ENCODE measurements at regions not wholly inside any gene's neighbourhood (a gene's known extent, or its start where the extent isn't known, plus 50 kb on each side); places are given as distances from the start of the nearest gene placed in this dataset.
"Not testable (repeated sequence)": the region's sequence is repeated elsewhere in the genome, so short reads cannot be mapped to it uniquely, and the experiment has no call there.

DNA sequence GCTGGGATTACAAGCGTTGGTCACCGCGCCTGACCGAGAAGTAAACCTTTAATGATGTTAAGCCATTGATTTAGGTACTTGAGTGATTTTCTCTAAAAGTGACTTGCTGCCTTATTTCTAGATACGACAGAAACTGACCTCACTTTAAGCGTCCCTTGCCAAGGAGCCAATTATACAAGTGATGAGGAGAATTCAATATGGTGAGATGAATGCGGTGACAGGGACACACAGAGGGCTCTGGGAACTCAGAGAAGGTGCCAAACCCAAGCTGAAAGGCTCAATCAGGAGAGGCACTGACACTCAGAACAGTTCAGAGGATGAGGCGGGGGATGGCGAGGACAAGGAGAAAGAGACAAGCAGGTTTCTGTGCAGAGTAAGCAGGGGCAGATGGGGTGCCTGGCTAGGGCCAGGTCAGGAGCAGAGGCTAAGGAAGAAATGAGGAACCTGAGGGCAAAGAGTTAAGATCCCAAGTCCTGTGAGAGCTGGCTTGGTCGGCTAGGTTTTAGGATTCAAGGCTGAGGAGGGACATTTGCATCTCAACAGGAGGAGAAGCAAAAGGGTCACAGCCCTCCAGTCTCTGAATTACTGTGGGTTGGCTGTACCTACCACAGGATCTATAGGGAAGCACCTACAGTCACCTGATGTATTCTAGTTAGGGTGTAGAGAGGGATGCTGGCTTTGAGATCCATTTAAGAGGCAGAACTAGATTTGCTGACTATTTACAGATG is 83.2 kb upstream of the USP24 start:
- no peak for DNase-seq

DNA sequence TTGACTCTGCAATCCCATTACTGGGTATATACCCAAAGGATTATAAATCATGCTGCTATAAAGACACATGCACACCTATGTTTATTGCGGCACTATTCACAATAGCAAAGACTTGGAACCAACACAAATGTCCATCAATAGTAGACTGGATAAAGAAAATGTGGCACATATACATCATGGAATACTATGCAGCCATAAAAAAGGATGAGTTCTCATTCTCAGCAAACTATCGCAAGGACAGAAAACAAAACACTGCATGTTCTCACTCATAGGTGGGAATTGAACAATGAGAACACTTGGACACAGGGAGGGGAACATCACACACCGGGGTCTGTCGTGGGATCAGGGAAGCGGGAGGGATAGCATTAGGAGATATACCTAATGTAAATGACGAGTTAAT is 81.1 kb upstream of the USP24 start:
- not testable (repeated sequence) for DNase-seq

DNA sequence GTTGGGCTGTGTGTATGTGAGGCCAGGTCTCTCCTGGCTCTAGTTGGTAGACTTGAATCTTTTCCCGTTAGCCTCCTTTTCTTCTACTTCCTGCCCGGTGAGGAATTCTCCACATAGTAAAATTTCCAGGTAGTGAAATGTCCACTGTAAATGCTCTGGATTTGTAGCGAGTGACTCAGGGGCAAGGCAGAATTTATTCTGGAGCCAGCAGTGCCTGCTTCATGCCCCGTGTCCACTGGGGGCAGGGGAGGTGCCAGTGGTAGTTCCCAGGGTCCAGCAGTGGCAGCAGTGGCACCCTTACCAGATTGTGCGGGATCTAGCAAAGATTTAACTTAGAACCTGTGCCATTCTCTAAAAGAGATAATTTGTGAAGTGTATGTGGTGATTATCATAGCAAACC is 74.5 kb upstream of the USP24 start:
- DNase-seq: no peak

DNA sequence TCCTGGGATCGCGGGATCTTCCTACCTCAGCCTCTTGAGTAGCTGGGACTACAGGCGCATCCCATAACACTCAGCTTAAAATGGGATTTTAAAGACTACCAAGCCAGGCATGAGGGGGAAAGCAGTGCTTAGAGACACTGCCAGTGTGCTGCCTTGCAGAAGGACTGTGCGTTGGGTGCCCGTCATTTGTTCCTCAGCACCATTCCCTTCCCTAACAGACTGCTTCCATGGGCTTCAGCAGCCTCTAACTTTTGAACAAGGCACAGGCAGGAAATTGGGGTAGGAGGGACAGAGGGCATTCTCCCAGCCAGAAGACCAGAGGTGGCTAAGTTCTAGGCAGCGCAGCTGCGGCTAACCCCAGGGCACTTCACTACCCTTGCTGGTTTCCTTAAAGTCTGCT is 73.9 kb upstream of the USP24 start:
- DNase-seq: no peak

DNA sequence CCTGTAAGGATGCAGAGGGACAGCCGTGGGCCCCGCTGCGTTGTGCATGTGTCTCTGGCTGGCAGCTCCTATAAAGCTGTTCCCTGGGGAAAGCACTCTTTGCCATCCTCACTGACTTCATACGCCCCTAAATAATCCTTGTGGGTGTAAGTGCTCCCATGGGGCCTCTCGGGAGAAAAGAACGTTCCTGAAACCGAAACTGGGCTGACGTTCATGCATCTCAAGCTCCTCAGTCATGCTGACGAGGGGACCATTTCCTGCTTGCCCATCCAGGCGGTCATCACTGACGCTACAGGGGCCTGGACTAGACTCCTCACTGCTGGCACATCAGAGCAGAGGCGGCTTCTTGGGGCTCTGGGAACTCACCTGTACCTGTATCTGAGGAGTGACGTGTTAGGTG is 73.1 kb upstream of the USP24 start:
- DNase-seq: no peak

DNA sequence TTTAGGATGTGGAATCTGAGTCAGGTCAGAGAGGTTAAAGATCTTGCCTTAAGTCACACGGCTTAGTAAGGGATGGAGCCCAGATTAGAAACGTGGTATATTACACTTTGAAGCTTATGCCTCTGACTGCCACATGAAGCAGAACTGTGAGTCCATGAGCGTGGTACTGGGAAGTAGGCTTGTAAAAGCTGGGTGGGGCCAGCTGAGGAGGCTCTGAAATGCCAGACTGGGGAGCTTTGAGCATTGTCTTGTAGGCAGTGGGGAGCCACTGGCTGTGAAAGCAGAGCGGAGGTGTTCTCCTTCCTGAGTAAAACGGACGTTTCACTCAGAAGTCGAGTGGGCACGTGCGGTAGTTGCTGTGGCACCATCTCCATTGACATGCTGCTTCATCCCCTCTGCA is 72.6 kb upstream of the USP24 start:
- no peak for DNase-seq

DNA sequence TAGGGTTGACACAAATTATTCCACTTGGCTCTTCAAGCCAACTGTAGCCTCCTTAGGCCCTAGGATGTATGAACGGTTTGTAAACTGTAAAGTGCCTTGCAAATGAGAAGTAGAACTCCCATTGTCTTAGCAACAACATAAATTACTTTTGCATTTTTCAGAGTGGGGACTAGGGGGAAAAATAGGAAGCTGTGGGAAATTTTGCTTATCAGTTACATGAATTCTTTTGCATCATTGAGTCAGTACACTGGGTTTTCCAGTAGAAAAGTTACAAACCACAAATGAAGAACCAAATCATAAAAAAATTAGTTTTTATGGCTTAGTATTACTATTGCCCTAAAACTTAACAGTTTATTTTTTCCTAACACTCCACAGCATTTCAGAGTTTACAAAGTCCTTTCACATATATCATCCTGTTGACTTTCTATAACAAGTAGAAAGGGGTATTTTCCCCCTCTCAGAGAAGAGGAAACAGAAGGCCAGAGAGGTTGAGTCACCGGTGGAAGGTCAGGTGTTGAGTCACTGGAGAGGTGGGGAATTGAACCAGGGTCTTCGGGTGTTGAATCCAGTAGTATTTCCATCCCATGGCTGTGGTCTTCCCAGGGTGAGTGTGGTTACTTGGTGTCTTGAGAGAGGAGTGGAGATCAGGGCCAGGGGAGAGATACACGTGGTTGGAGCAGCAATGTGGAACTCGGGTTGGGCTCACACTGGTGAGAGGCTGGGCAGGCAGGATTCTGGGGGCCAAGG is 71.9 kb upstream of the USP24 start:
- DNase-seq: no peak

DNA sequence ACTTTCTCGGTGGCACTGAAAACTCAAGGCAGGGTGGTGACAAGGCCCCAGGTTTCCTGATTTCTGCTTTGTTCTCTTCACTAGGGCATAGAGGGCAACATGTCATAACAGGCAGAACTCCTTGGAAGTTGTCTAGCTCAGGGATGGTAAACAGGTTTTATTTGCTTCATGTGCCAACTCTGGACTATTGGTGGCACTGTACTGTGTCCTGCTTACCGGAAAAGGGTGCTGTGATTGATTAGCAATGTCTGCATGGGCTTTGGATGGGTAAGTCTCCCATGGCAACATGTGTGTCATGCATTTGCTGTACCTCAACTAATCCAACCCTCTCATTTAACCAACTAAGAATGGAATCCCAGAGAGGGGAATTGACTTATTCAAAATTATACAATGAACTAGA is 70.7 kb upstream of the USP24 start:
- no peak for DNase-seq

DNA sequence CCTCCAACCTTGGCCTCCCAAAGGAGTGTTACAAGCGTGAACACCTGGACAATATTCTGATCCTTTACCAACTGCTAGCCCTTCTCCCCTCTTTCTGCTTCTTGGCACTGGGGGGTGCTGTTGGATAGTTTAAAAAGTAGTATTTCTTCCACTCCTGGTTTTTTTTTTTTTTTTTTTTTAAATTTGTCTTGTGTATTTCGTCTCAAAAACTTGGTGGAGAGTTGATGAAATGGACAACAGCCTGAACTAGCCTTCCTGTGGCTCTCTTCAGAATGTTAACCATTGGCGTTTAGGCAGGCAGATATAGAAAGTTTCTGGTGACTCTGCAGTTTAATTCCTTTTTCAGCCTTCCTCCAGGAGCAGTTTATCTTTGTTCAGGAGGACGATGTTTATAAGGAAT is 69.7 kb upstream of the USP24 start:
- no peak for DNase-seq

DNA sequence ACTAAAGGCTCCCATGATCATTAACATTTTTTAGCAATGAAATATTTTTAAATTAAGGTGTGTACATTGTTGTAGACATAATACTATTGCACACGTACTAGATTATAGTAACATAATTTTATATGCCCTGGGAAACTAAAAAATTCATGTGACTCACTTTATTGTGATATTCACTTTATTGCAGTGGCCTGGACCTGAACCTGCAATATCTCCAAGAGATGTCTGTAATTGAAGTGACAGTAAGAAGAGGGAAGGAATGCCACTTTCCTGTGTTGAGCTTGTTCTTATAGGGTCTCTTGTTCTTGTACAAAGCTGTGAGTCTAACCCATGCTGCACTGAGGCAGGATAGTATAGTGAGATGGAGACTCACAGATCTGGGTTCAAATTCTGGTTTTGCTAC is 66.9 kb upstream of the USP24 start:
- DNase-seq: no peak

DNA sequence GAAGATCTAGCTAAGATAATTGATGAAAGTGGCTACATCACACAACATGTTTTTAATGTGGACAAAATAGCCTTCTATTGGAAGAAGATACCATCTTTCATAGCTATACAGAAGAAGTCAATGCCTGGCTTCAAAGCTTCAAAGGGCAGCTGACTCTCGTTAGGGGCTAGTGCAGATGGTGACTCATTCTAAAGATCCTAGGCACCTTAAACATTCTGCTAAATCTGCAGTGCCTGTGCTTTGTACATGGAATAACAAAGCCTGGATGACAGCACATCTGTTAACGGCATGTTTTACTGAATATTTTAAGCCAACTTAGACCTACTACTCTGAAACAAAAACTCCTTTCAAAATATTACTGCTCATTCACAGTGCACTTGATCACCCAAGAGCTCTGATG is 65.6 kb upstream of the USP24 start:
- DNase-seq: no peak

DNA sequence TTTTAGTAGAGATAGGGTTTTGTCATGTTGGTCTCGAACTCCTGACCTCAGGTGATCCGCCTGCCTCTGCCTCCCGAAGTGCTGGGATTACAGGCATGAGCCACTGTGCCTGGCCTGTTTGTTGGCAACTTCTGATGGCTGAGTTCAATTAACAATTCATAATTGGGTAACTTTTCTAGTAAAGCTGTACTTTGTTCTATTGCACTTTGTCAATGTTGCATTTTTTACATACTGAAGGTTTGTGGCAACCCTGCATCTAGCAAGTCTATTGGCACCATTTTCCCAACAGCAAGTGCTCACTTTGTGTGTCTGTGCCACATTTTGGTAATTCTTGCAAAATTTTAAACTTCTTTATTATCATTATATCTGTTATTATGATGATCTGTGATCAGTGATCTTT is 64.5 kb upstream of the USP24 start:
- no peak for DNase-seq

DNA sequence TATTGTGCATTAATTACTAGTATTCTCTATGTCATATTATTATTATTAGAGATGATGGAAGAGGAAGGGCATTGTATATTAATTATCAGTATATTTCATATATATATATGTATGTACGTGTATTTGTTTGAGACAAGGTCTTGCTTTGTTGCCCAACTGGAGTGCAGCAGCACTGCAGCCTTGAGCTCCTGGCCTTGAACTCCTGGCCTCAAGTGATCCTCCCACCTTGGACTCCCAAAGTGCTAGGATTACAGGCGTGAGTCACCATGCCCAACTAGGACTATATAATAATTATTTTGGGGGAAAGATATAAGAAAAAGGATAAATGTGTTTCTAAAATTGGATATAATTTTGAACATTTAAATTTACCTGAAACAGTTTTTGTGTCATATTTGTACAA is 63.2 kb upstream of the USP24 start:
- no peak for DNase-seq

DNA sequence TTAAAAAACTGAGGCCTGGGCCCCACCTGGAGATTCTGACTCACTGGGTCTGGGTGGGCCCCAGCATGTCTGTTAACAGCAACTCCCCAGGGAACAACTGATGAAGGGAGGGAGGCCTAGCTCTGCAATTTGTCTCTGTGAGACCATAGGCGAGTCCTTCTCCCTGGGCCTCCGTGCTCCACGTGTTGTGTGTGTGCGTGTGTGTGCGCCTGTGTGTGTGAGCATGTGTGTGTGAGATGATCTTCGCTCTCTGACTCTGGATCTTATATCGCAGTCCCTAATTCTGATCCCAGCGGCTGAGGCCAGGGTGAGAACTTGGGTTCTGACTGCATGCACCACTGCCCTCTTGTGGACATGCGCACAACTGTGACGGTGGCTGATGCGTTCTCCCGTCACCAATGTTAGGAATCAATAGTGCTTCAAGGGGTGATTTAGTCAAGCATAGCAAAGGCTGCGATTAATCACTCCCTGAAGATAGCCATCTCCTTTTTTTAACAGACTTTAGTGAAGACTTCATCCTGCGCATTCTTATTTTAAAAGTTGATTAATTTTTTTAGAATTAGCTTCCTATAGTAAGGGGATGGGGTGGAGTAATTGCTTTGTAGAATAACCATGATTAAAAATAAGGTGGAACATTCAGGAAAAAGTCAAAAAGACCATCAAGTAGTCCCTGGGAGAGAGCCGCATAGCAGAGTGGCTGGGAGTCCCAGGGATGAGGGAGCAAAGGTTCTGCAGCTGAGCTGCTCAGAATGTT is 62.4 kb upstream of the USP24 start:
- peak; percentile 82 for DNase-seq

DNA sequence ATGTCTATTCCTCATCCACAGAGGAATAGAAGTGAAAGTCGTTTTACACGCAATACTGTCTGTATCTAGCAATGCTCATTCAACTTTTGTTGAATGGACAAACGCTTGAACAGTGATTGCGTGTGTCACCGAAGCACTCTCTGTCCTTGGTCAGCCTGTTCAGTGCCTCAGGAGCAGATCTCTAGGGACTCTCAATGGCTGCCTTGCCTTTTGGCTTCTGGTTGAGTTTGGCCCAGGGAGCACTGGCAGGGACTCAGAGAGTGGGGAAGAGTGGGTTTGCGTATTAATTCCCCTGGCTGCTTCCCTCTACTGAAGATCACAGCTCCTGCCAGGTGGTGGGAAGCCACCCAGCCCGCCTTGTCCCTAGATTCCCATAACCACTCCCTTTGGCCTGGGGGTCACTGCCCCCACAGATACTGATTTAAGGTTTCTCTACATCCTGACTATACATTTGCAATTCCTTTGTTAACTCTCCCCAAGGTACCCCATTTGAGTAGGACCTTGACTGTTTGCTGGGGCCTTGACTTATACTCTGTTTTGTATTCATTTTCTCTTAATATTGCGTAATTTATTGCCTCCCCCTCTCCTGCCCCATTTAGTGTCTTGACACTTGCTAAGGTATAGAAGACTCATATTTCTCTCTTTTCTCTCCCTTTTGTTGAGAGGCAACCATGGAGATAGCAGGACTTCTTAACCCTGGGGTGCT is 61.7 kb upstream of the USP24 start:
- DNase-seq: no peak

DNA sequence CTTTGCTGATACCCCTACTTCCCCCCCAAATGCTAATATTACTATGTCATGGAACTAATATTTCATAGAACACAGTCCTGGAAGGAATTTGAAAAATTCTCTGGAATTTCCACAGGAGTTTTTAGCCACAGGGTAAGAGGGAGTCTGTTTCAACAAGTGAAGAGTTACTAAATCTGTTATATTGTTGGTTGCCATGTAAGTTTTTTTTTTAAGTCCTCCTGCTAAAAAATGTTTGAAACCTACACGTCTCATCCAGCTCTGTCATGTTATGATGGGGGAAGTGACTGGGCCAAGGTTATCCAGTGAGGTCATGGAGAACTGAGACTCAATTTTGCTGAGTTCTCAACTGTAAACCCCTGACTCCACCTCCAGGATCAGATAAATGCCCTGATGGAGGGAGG is 60.8 kb upstream of the USP24 start:
- no peak for DNase-seq

DNA sequence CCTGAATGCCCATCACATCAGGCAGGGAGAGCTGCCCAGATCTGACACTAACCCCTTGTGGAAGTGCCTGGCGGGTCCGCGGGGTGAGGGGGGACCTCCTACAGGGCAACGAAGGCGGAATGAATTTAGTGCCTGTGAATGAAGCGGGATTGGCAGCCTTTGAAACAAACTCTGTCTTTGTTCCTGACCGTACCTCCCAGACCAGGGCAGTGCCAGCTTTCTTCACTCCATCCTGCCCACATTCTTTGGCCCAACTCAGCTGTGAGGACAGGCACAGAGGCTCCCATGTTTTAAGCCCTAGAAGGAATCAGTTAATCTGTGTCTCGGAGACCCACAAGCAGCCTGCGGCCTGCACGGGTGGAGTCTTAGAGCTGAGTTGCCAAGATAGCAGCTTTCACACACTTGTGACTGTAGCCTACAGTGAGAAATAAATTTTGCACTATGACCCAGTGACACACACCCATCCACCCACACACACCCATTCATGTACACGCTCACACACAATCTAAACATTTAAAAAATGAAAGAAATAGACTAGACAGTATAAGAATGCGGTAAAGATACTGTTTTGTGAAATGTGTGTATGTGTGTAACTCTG is 60.1 kb upstream of the USP24 start:
- DNase-seq: no peak

DNA sequence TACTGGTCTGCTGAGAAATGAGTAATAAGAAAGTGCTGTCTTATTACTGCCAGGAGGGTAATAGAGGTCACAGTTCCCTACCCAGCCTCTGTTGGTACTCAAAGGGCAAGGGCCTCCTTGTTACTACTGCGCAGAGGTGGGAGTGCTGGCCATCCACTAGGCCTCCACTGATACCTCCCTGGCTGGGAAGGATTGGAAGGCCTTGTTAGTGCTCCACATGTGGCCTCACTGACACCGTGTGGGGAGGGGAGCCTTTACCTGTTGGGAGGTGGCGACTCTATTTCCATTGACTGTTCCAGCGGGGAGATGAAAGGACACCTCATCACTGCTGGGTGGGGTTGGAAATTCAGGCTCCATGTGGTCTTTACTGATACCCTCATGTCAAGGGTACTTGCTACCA is 57.8 kb upstream of the USP24 start:
- DNase-seq: no peak

Data from activated naive CD4-positive, alpha-beta T cell treated with anti-CD3 and anti-CD28 coated beads, Interleukin-2, amount 50 U/mL, for 16 hours (primary cell).